ENCODE measurements at regions not wholly inside any gene's neighbourhood (a gene's known extent, or its start where the extent isn't known, plus 50 kb on each side); places are given as distances from the start of the nearest gene placed in this dataset.

GRCh38 chr5:135255461-135256178, 143.4 kb downstream of the MACROH2A1 start:
- no peak overlapping the region for H3K9ac ChIP-seq (ENCODE audit: low read depth in 1 of 2, low read length in 2 of 2)
- no peaks in the 10 kb centered on the region for H3K36me3 ChIP-seq (ENCODE audit: control insufficient read depth in 4 of 4, insufficient read depth in 3 of 4, low read depth in 1 of 4, low read length in 3 of 4)
- H3K27me3 ChIP-seq (ENCODE audit: control insufficient read depth in 4 of 4, insufficient read depth in 4 of 4, low read length in 3 of 4) = no peaks in the 10 kb centered on the region
- TF ChIP-seq MAX (IDR thresholded peaks at IDR 0.05) = no peak
- TF ChIP-seq HNF4G (IDR thresholded peaks at IDR 0.05) = no peak
- TF ChIP-seq RXRA (IDR thresholded peaks at IDR 0.05) = no peak
- TF ChIP-seq JUND (IDR thresholded peaks at IDR 0.05) = no peak
- TF ChIP-seq ATF3 (IDR thresholded peaks at IDR 0.05) = no peak
- no peak for TF ChIP-seq TAF1 (conservative IDR thresholded peaks at IDR 0.05)
- TF ChIP-seq CTCF (IDR thresholded peaks at IDR 0.05; ENCODE audit: low read depth, low read length, missing input control) = no peak
- no peak for TF ChIP-seq NR2F2 (IDR thresholded peaks at IDR 0.05)
- TF ChIP-seq GABPA (IDR thresholded peaks at IDR 0.05 in 1 of 2, conservative IDR thresholded peaks at IDR 0.05 in 1 of 2) = no peak
- TF ChIP-seq FOXA1 (IDR thresholded peaks at IDR 0.05) = no peak
- TF ChIP-seq REST (IDR thresholded peaks at IDR 0.05) = no peak
- TF ChIP-seq EGR1 (IDR thresholded peaks at IDR 0.05; ENCODE audit: low read depth in 2 of 2) = no peak
- no peak for TF ChIP-seq RAD21 (IDR thresholded peaks at IDR 0.05)
- no peak for TF ChIP-seq FOXA2 (IDR thresholded peaks at IDR 0.05)
- TF ChIP-seq HNF4A (conservative IDR thresholded peaks at IDR 0.05) = no peak
- TF ChIP-seq ZBTB33 (IDR thresholded peaks at IDR 0.05) = no peak
- no peak for TF ChIP-seq SP1 (IDR thresholded peaks at IDR 0.05)
- TF ChIP-seq YY1 (IDR thresholded peaks at IDR 0.05) = no peak
- DNase-seq (ENCODE audit: low spot score) = peak; percentile 16
- H3K9me3 ChIP-seq (ENCODE audit: control insufficient read depth in 4 of 4, low read length in 3 of 4) = no peaks in the 10 kb centered on the region
- H3K4me3 ChIP-seq (ENCODE audit: low read depth in 1 of 3, low read length in 3 of 3) = no peak overlapping the region
- no peaks in the 10 kb centered on the region for H3K4me1 ChIP-seq (ENCODE audit: control insufficient read depth in 4 of 4, insufficient read depth in 4 of 4, low read length in 3 of 4)
- 87% methylated on average over 4 of the region's 4 CpGs for WGBS
- H3K27ac ChIP-seq (ENCODE audit: low read depth in 1 of 2, low read length in 2 of 2) = no peak overlapping the region

All from liver (tissue), 8 donors.